ENCODE measurements at regions not wholly inside any gene's neighbourhood (a gene's known extent, or its start where the extent isn't known, plus 50 kb on each side); places are given as distances from the start of the nearest gene placed in this dataset.

GRCh38 chr13:111398715-111399299 is 78.4 kb downstream of the TEX29 start:
- DNase-seq (ENCODE audit: low spot score, unreplicated experiment): no peak
- H3K4me3 Mint-ChIP-seq (ENCODE audit: low read depth): no peak overlapping the region
- no peaks in the 10 kb centered on the region for H3K9me3 Mint-ChIP-seq (ENCODE audit: low read depth)
- no peak for TF ChIP-seq CTCF (IDR thresholded peaks at IDR 0.05; ENCODE audit: unreplicated experiment)
- H3K27ac Mint-ChIP-seq: no peak overlapping the region
- H3K36me3 Mint-ChIP-seq (ENCODE audit: insufficient read depth): no peaks in the 10 kb centered on the region
- peaks cover 22% of the 10 kb centered on the region for H3K27me3 Mint-ChIP-seq
- no peaks in the 10 kb centered on the region for H3K4me1 Mint-ChIP-seq (ENCODE audit: low read depth)

GRCh38 chr13:111399334-111399733 is 78.9 kb downstream of the TEX29 start:
- DNase-seq (ENCODE audit: low spot score, unreplicated experiment): no peak
- no peak for TF ChIP-seq CTCF (IDR thresholded peaks at IDR 0.05; ENCODE audit: unreplicated experiment)
- no peaks in the 10 kb centered on the region for H3K9me3 Mint-ChIP-seq (ENCODE audit: low read depth)
- H3K4me1 Mint-ChIP-seq (ENCODE audit: low read depth): no peaks in the 10 kb centered on the region
- no peaks in the 10 kb centered on the region for H3K36me3 Mint-ChIP-seq (ENCODE audit: insufficient read depth)
- no peak overlapping the region for H3K4me3 Mint-ChIP-seq (ENCODE audit: low read depth)
- H3K27ac Mint-ChIP-seq: no peak overlapping the region
- H3K27me3 Mint-ChIP-seq: peaks cover 22% of the 10 kb centered on the region

- no peak for DNase-seq (ENCODE audit: low spot score, unreplicated experiment)
- H3K27me3 Mint-ChIP-seq: peaks cover 22% of the 10 kb centered on the region
- no peak for TF ChIP-seq CTCF (IDR thresholded peaks at IDR 0.05; ENCODE audit: unreplicated experiment)
- H3K9me3 Mint-ChIP-seq (ENCODE audit: low read depth): no peaks in the 10 kb centered on the region
- no peaks in the 10 kb centered on the region for H3K36me3 Mint-ChIP-seq (ENCODE audit: insufficient read depth)
- H3K4me3 Mint-ChIP-seq (ENCODE audit: low read depth): no peak overlapping the region
- no peaks in the 10 kb centered on the region for H3K4me1 Mint-ChIP-seq (ENCODE audit: low read depth)
- no peak overlapping the region for H3K27ac Mint-ChIP-seq
Measured at GRCh38 chr13:111399776-111400538, 79.5 kb downstream of the TEX29 start.

GRCh38 chr13:111401151-111401550 is 80.7 kb downstream of the TEX29 start:
- Mint-ChIP-seq H3K4me1 (ENCODE audit: low read depth) (no peaks in the 10 kb centered on the region), H3K9me3 (ENCODE audit: low read depth) (no peaks in the 10 kb centered on the region), H3K27ac (no peak overlapping the region), H3K27me3 (peaks cover 22% of the 10 kb centered on the region), H3K36me3 (ENCODE audit: insufficient read depth) (no peaks in the 10 kb centered on the region), H3K4me3 (ENCODE audit: low read depth) (no peak overlapping the region)
- no peak for TF ChIP-seq CTCF (IDR thresholded peaks at IDR 0.05; ENCODE audit: unreplicated experiment)
- DNase-seq (ENCODE audit: low spot score, unreplicated experiment): no peak

GRCh38 chr13:111401755-111402154 is 81.3 kb downstream of the TEX29 start:
- TF ChIP-seq CTCF (IDR thresholded peaks at IDR 0.05; ENCODE audit: unreplicated experiment): no peak
- Mint-ChIP-seq H3K4me3 (ENCODE audit: low read depth) (no peak overlapping the region), H3K36me3 (ENCODE audit: insufficient read depth) (no peaks in the 10 kb centered on the region), H3K27ac (no peak overlapping the region), H3K4me1 (ENCODE audit: low read depth) (no peaks in the 10 kb centered on the region), H3K9me3 (ENCODE audit: low read depth) (no peaks in the 10 kb centered on the region), H3K27me3 (peaks cover 27% of the 10 kb centered on the region)
- no peak for DNase-seq (ENCODE audit: low spot score, unreplicated experiment)

All from progenitor cell of endocrine pancreas (in vitro differentiated cells).